ENCODE measurements at regions not wholly inside any gene's neighbourhood (a gene's known extent, or its start where the extent isn't known, plus 50 kb on each side); places are given as distances from the start of the nearest gene placed in this dataset.

DNA sequence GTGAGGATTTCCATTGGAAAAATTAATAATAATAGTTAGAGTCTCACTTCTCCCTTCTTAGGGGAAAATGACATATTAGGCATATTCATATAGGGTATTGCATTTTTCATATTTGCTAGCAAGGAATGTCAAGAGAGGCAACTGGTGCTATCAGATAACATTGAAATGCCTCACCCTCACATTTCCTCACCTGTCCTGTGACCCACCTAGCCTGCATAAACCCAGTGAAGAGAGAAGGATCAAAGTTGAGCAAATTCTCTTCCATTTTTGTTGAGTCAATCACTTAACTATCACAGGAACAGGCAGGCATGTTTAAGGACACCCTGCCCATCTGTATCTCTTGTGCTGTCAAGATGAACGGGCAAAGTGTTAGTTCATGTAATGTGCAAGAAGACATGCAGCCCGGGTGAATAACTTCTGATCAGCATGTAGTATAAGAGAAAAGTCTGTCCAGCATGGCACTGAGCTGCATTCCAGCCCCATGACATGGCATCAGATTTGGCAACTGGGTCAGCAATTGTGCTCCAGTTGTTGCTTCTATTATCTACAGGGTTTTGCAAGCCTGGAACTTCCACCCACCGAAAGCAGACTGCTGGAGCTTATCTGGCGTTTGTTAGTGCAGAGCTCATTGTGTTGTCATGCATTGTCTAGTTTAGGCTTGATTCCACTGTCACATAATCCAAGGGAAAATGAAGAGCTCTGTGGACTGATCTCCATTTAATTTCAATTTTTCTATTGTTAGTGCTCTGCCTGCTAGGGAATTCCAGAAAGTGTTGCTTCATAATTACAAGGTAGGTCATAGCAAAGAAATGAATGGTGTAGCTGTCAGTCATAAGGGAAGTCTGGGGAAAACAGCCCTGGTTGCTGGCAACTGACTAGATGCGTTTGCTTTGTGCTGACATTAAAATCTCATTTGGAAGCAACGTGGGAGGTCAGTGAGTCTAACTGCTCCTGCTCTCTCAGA, 138.4 kb upstream of the TNFAIP3 start:
- Histone ChIP-seq H3K79me2 (ENCODE audit: control insufficient read depth, insufficient read depth, low read length) (no peaks in the 10 kb centered on the region), H3K27ac (ENCODE audit: insufficient read depth, low read length) (no peak overlapping the region), H3K36me3 (ENCODE audit: control insufficient read depth, insufficient read depth, low read length) (no peaks in the 10 kb centered on the region), H3K4me1 (ENCODE audit: control insufficient read depth, extremely low read depth, insufficient read depth, low read length) (peaks cover 23% of the 10 kb centered on the region), H3K27me3 (ENCODE audit: control insufficient read depth, insufficient read depth, low read length) (no peaks in the 10 kb centered on the region), H3K9me3 (ENCODE audit: control insufficient read depth, insufficient read depth, low read depth, low read length) (no peaks in the 10 kb centered on the region), H3K9ac (ENCODE audit: insufficient read depth, low read length) (no peak overlapping the region), H3K4me2 (ENCODE audit: extremely low read depth, insufficient read depth, low read length) (peak overlapping the region; percentile 45), H4K20me1 (ENCODE audit: control insufficient read depth, extremely low read depth, insufficient read depth, low read length) (no peaks in the 10 kb centered on the region), H3K4me3 (replicated peaks in 1 of 4; ENCODE audit: control extremely low read depth in 1 of 4, insufficient read depth in 1 of 4, low read depth in 3 of 4, low read length in 4 of 4) (no peak overlapping the region), H2AFZ (ENCODE audit: low read length) (no peak overlapping the region)
- TF ChIP-seq, protein P1, sequence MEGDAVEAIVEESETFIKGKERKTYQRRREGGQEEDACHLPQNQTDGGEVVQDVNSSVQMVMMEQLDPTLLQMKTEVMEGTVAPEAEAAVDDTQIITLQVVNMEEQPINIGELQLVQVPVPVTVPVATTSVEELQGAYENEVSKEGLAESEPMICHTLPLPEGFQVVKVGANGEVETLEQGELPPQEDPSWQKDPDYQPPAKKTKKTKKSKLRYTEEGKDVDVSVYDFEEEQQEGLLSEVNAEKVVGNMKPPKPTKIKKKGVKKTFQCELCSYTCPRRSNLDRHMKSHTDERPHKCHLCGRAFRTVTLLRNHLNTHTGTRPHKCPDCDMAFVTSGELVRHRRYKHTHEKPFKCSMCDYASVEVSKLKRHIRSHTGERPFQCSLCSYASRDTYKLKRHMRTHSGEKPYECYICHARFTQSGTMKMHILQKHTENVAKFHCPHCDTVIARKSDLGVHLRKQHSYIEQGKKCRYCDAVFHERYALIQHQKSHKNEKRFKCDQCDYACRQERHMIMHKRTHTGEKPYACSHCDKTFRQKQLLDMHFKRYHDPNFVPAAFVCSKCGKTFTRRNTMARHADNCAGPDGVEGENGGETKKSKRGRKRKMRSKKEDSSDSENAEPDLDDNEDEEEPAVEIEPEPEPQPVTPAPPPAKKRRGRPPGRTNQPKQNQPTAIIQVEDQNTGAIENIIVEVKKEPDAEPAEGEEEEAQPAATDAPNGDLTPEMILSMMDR (conservative IDR thresholded peaks at IDR 0.05 in 1 of 2, IDR thresholded peaks at IDR 0.05 in 1 of 2; ENCODE audit: low read depth in 1 of 2, low read length in 2 of 2): no peak
- TF ChIP-seq EZH2 (IDR thresholded peaks at IDR 0.05; ENCODE audit: low read length, missing control alignments): no peak
- DNase-seq (ENCODE audit: low read depth in 2 of 2): peak; percentile 78 to 83

DNA sequence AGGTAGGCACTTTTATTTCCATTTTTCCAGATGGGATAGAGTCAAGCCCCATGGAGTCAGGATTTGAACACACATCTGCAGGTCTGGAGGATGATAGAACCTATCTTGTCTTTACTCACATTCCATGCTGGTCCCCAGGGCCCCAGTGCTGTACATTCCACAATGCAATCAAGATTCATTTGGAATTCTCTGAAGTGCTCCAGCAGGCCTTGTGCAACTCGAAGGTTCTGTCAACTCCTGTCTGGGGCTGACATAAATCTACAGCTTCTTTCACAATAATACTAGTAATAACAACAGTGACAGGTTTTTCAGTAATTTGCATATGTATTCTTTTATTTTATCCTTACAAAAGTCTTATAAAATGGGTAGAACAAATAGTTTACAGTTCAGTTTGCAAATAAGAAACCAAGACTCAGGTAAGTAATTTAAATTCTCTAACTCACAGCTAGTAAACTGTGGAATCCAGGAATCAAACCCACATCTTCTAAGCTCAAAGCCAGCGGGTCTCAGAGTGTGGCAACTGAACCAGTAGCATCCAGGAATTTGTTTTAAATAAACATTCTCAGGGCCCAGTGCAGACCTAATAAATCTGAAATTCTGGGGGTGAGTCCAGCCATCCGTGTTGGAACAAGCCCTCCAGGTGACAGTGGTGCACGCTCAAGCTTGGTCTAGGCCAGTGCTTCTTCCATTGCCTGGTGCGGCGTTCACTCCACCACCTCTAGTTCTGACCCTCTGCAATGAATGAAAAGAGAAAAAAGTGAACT, 137.0 kb upstream of the TNFAIP3 start:
- no peaks in the 10 kb centered on the region for H3K79me2 ChIP-seq (ENCODE audit: control insufficient read depth, insufficient read depth, low read length)
- H3K27ac ChIP-seq (ENCODE audit: insufficient read depth, low read length): no peak overlapping the region
- H3K4me2 ChIP-seq (ENCODE audit: extremely low read depth, insufficient read depth, low read length): no peak overlapping the region
- no peaks in the 10 kb centered on the region for H4K20me1 ChIP-seq (ENCODE audit: control insufficient read depth, extremely low read depth, insufficient read depth, low read length)
- no peaks in the 10 kb centered on the region for H3K9me3 ChIP-seq (ENCODE audit: control insufficient read depth, insufficient read depth, low read depth, low read length)
- TF ChIP-seq EZH2 (IDR thresholded peaks at IDR 0.05; ENCODE audit: low read length, missing control alignments): no peak
- TF ChIP-seq, protein P1 (conservative IDR thresholded peaks at IDR 0.05 in 1 of 2, IDR thresholded peaks at IDR 0.05 in 1 of 2; ENCODE audit: low read depth in 1 of 2, low read length in 2 of 2): no peak
- DNase-seq (ENCODE audit: low read depth in 2 of 2): no peak
- no peaks in the 10 kb centered on the region for H3K27me3 ChIP-seq (ENCODE audit: control insufficient read depth, insufficient read depth, low read length)
- no peaks in the 10 kb centered on the region for H3K36me3 ChIP-seq (ENCODE audit: control insufficient read depth, insufficient read depth, low read length)
- no peak overlapping the region for H3K9ac ChIP-seq (ENCODE audit: insufficient read depth, low read length)
- no peak overlapping the region for H2AFZ ChIP-seq (ENCODE audit: low read length)
- no peak overlapping the region for H3K4me3 ChIP-seq (replicated peaks in 1 of 4; ENCODE audit: control extremely low read depth in 1 of 4, insufficient read depth in 1 of 4, low read depth in 3 of 4, low read length in 4 of 4)
- H3K4me1 ChIP-seq (ENCODE audit: control insufficient read depth, extremely low read depth, insufficient read depth, low read length): peaks cover 23% of the 10 kb centered on the region

DNA sequence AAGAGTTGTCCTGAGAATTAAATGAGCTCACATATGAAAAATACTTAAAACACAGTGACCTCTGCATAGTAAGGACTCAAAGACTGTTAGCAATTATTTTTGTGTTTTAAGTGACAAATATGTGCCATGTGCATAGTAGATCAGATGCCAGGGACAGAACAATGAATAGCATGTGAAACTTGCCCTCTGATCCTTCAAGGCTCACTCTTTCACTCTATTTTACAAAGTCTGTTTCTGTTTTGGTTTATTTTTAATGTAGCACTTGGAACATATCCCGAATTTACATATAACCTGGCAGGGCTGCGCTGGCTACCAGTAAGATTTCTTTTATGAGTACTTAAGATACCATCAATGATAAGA, 135.5 kb upstream of the TNFAIP3 start:
- TF ChIP-seq, protein P1 (conservative IDR thresholded peaks at IDR 0.05 in 1 of 2, IDR thresholded peaks at IDR 0.05 in 1 of 2; ENCODE audit: low read depth in 1 of 2, low read length in 2 of 2): no peak
- no peak for TF ChIP-seq EZH2 (IDR thresholded peaks at IDR 0.05; ENCODE audit: low read length, missing control alignments)
- Histone ChIP-seq H3K9ac (ENCODE audit: insufficient read depth, low read length) (no peak overlapping the region), H4K20me1 (ENCODE audit: control insufficient read depth, extremely low read depth, insufficient read depth, low read length) (no peaks in the 10 kb centered on the region), H3K4me2 (ENCODE audit: extremely low read depth, insufficient read depth, low read length) (no peak overlapping the region), H2AFZ (ENCODE audit: low read length) (no peak overlapping the region), H3K79me2 (ENCODE audit: control insufficient read depth, insufficient read depth, low read length) (no peaks in the 10 kb centered on the region), H3K27ac (ENCODE audit: insufficient read depth, low read length) (no peak overlapping the region), H3K9me3 (ENCODE audit: control insufficient read depth, insufficient read depth, low read depth, low read length) (no peaks in the 10 kb centered on the region), H3K27me3 (ENCODE audit: control insufficient read depth, insufficient read depth, low read length) (no peaks in the 10 kb centered on the region), H3K36me3 (ENCODE audit: control insufficient read depth, insufficient read depth, low read length) (no peaks in the 10 kb centered on the region), H3K4me1 (ENCODE audit: control insufficient read depth, extremely low read depth, insufficient read depth, low read length) (peaks cover 19% of the 10 kb centered on the region), H3K4me3 (replicated peaks in 1 of 4; ENCODE audit: control extremely low read depth in 1 of 4, insufficient read depth in 1 of 4, low read depth in 3 of 4, low read length in 4 of 4) (no peak overlapping the region)
- no peak for DNase-seq (ENCODE audit: low read depth in 2 of 2)
